Subcutaneous abdominal adipose tissue (tissue), 5 donors: ENCODE measurements at regions not wholly inside any gene's neighbourhood (a gene's known extent, or its start where the extent isn't known, plus 50 kb on each side); places are given as distances from the start of the nearest gene placed in this dataset.

Experiments
- H3K27ac ChIP-seq: one replicate; pipeline ENCODE4 v1.7.0; 2013; ENCODE audit warnings: low read depth, mild to moderate bottlenecking, inconsistent platforms, low read length, moderate library complexity
- H3K27me3 ChIP-seq, 5 donors: one replicate each; pipeline ENCODE4 v1.7.0; 2013; ENCODE audit warnings: low read length in 5 of 5, inconsistent platforms in 1 of 5; ENCODE audit not compliant: control insufficient read depth in 5 of 5, insufficient read depth in 4 of 5
- H3K36me3 ChIP-seq, 5 donors: one replicate each; pipeline ENCODE4 v1.7.0; 2013; ENCODE audit warnings: low read length in 5 of 5; ENCODE audit not compliant: control insufficient read depth in 5 of 5, insufficient read depth in 5 of 5
- H3K4me1 ChIP-seq, 5 donors: one replicate each; pipeline ENCODE4 v1.7.0; 2013; ENCODE audit warnings: low read length in 5 of 5, mild to moderate bottlenecking in 3 of 5, moderate library complexity in 1 of 5; ENCODE audit not compliant: control insufficient read depth in 5 of 5, insufficient read depth in 5 of 5
- H3K4me3 ChIP-seq, 5 donors: one replicate each; pipeline ENCODE4 v1.7.0; 2013; ENCODE audit warnings: low read length in 5 of 5, low read depth in 1 of 5
- H3K9ac ChIP-seq, 5 donors: one replicate each; pipeline ENCODE4 v1.7.0; 2013; ENCODE audit warnings: low read length in 5 of 5, mild to moderate bottlenecking in 4 of 5, moderate library complexity in 3 of 5
- H3K9me3 ChIP-seq, 5 donors: one replicate each; pipeline ENCODE4 v1.7.0; 2013; ENCODE audit warnings: low read length in 5 of 5; ENCODE audit not compliant: control insufficient read depth in 5 of 5
- donor health status: healthy.
- donor health status: healthy.
- donor health status: healthy.
- donor health status: healthy.
- donor health status: healthy.

DNA sequence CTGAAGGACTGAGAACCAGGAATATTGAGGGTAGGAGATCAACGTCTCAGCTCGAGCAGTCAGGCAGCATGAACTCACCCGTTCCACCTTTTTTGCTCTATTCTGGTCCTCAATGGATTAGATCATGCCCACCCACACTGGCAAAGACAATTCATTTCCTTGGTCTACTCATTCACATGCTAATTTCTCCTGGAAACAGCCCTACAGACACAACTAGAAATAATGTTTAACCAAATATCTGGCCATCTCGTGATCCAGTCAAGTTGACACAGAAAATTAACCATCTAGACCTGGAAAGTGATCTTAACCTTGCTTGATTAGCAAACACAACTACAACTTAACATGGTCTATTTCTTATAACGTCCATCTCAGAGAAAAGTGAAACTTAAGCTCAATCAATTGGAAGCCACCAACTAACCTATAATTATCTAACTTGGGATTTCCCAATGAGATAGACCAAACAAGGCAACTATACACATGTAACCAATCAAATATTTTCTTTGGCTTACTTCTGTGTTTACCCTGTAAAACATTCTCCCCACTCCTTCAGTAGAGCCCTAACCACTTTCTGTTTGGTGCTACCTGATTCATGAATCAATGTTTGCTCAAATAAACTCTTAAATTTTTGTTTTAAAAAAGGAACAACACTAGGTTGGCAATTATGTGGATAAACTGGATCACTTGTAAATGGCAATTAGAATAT, 69.7 kb upstream of the MAMLD1 start:
- no peak overlapping the region for H3K4me3 ChIP-seq
- no peak overlapping the region for H3K27ac ChIP-seq
- H3K9ac ChIP-seq, result no peak overlapping the region

DNA sequence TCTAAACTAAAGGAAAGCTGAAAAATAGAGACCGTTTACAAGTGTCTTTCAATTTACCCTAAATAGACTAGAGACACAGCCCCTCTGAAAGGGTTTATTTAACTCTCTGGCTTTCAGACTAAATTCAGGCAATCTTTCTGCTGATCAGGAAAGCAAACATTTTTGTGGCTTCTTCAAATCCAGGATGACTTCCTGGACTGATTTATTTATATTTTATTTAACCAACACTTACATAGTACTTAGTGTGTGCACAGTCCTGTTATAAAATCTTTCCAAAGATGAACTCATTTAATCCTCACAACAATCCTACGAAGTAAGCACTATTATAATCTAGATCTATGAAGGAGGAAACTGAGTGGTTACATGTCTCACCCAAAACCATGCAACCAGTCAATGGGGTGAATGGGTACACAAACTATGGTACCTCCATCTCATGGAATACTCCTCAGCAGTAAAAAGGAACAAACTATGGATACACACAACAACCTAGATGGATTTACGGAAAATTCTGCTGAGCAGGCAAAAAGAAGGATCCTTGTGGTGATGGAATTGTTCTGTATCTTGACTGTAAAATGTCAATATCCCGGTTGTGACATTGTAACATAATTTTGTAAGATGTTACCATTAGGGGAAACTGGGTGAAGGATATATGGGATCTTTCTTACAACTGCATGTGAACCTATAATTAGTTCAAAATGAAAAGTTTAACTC, 64.1 kb upstream of the MAMLD1 start:
- H3K36me3 ChIP-seq, result no peaks in the 10 kb centered on the region
- peaks cover 0 to 4% (median 2%) of the 10 kb centered on the region in 5 donors for H3K27me3 ChIP-seq
- no peak overlapping the region for H3K9ac ChIP-seq
- no peak overlapping the region for H3K27ac ChIP-seq
- H3K4me3 ChIP-seq, result no peak overlapping the region
- H3K9me3 ChIP-seq, result no peaks in the 10 kb centered on the region
- H3K4me1 ChIP-seq, result no peaks in the 10 kb centered on the region

More for the DNA sequence above, 69.7 kb upstream of the MAMLD1 start:
- Histone ChIP-seq H3K27me3 (peaks cover 0 to 4% (median 2%) of the 10 kb centered on the region in 5 donors), H3K36me3 (no peaks in the 10 kb centered on the region), H3K4me1 (no peaks in the 10 kb centered on the region), H3K9me3 (peaks cover 0 to 2% (median 0%) of the 10 kb centered on the region in 5 donors)

GRCh38 chrX:150299579-150299978, 63.5 kb upstream of the MAMLD1 start:
- Histone ChIP-seq H3K4me3 (no peak overlapping the region), H3K4me1 (no peaks in the 10 kb centered on the region), H3K9me3 (no peaks in the 10 kb centered on the region), H3K27me3 (peaks cover 0 to 4% (median 3%) of the 10 kb centered on the region in 5 donors), H3K9ac (no peak overlapping the region), H3K27ac (no peak overlapping the region), H3K36me3 (no peaks in the 10 kb centered on the region)

DNA sequence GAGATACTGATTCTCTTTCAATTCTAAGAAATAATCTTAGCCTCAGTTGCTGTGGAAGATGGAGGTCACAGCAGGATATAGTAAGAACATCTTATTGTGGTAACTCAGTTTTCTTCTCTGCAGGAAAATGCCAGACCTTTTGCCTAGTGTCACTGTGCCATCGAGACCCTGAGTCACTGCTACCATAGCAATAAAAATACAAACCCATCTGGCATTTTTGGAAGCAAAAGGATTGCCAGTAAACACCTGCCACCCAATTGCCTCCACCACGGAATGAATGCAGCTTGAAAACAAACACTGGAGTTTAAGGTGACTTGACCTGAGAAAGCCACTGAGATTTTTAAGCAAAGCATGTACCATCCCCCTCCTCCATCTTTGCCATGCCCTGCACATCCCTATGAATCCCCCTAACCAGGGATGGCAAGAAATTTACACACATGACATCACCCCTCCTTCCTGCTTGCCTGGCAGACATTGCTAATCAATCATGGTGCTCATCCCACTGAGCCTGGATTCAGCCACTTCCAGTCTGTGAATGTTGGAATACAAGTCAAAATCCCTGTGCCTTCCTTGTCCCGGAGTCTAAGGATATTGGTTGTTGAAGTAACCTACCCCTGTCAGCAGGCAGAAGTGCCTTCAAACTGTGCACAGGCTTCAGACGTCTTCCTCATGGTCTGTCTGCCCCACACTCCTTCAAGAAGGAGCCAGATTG, 59.6 kb upstream of the MAMLD1 start:
- H3K4me1 ChIP-seq, result no peaks in the 10 kb centered on the region
- H3K36me3 ChIP-seq, result no peaks in the 10 kb centered on the region
- H3K9me3 ChIP-seq, result no peaks in the 10 kb centered on the region
- no peak overlapping the region for H3K27ac ChIP-seq
- H3K9ac ChIP-seq, result no peak overlapping the region
- no peak overlapping the region for H3K4me3 ChIP-seq
- H3K27me3 ChIP-seq, result peaks cover 0 to 10% (median 4%) of the 10 kb centered on the region in 5 donors

DNA sequence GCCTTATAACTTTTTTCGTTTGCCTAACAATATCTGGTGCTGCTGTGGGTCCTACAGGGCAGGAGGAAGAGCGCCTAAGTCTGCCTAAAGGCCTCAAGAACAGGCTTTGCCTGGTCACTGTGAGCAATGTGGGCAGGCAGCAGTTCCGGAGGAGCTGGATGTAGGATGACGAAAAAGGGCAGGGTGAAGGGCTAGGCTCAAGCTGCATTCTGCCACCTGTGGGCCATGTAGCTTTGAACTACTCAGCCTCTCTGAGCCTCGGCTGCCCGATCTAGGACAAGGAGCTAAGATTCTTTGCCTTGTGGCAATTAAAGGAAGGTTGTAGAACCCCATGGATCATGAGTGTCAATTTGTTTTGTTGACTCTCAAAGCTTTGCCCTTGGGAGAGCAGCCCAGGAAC, 57.1 kb upstream of the MAMLD1 start:
- Histone ChIP-seq H3K36me3 (no peaks in the 10 kb centered on the region), H3K27ac (no peak overlapping the region), H3K9ac (no peak overlapping the region), H3K4me1 (no peaks in the 10 kb centered on the region), H3K27me3 (peaks cover 0 to 10% (median 4%) of the 10 kb centered on the region in 5 donors), H3K9me3 (peaks cover 0 to 4% (median 0%) of the 10 kb centered on the region in 5 donors), H3K4me3 (no peak overlapping the region)

DNA sequence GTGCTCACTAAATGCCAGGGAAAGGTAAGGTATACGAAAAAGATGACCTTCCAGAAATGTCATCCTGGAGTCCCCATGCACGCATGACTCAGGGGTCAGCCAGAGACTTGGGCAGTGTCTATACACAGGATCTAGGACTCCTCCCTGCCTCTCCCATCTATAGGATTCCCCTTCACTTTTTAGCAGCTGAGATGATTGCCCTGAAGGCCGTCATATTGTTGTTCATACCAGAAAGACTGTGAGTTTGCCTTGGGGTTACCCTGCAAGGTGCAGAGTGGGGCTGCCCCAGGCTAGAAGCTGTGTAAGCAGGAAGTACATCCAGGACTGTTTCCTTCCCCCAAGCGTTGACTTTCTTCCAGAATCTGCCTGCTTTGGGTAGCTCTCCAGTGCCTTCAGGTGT, 55.1 kb upstream of the MAMLD1 start:
- Histone ChIP-seq H3K9me3 (peaks cover 0 to 4% (median 0%) of the 10 kb centered on the region in 5 donors), H3K27ac (no peak overlapping the region), H3K36me3 (no peaks in the 10 kb centered on the region), H3K9ac (no peak overlapping the region), H3K4me1 (no peaks in the 10 kb centered on the region), H3K4me3 (no peak overlapping the region), H3K27me3 (peaks cover 0 to 10% (median 4%) of the 10 kb centered on the region in 5 donors)

DNA sequence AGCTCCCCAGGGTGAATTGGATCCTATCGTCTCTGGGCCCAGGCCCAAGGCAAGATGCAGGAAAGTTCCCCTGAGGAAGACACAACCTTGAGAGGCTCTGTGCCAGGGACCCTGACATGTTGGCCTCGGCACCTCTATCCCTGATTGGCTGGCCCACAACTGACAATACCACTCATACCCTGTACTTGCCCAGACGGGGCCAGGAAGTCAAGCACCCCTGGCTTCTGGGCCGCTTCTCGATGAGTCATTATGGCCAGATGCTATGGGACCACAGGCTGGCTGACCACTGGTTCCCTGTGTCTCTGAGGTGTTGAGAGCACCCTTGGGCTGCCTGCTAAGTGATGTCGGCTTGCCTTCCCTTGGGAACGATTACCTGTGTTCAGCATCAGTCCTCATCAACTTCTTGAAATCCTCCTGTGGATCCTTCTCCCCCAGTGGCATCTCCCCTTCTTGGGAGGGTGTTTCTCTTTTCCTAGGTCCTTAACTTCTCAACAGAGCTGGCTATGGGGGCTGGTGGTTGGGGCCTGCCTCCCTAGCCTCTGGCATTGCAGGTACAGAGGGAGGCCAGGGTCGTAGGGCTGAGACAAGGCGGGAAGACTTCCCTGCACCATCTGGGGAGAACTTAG, 54.5 kb upstream of the MAMLD1 start:
- Histone ChIP-seq H3K9me3 (peaks cover 0 to 4% (median 0%) of the 10 kb centered on the region in 5 donors), H3K27ac (no peak overlapping the region)

DNA sequence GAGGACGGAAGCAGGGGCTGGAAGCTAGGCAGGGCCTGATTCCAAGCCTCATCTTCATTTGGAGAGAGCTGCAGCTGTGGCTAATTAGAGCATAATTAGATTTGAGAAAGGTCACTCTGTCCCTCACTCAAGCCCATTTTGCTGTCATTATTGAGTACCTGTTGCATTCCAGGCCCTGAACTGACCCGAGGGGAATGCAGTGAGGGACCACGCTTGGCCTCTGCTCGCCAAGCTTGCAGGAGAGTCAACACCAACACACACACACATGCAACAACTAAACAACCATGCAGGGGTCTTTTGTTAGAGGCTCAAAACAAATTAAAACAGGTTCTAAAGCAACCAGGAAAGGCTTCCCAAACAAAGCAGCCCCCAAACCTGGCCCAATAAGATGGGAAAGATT, 52.7 kb upstream of the MAMLD1 start:
- Histone ChIP-seq H3K9ac (no peak overlapping the region), H3K27me3 (peaks cover 0 to 6% (median 4%) of the 10 kb centered on the region in 5 donors), H3K4me3 (no peak overlapping the region), H3K27ac (no peak overlapping the region), H3K36me3 (no peaks in the 10 kb centered on the region), H3K9me3 (peaks cover 0 to 4% (median 0%) of the 10 kb centered on the region in 5 donors), H3K4me1 (no peaks in the 10 kb centered on the region)

More for the DNA sequence above, 54.5 kb upstream of the MAMLD1 start:
- Histone ChIP-seq H3K4me1 (no peaks in the 10 kb centered on the region), H3K36me3 (no peaks in the 10 kb centered on the region), H3K27me3 (peaks cover 0 to 10% (median 6%) of the 10 kb centered on the region in 5 donors), H3K4me3 (no peak overlapping the region), H3K9ac (no peak overlapping the region)

DNA sequence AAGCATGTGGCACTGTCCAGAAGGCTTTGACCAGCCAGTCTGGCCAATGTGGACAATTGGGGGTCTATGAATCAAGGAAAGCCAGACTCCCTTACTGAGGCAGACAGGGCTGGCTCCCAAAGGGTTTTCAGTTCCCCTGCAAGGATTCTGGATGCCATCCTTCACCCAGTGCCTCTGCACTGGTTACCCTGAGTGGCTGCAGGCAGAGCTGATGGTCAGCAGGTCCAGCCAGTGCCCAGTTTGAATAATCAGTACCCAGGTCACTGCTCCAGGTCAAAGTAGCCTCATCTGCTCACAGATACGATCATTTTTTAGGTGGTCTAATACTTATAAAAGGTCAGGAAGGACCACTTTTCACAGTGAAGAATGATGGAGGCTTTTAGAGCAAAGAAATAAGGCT, 52.2 kb upstream of the MAMLD1 start:
- H3K4me3 ChIP-seq, result no peak overlapping the region
- H3K9ac ChIP-seq, result no peak overlapping the region
- H3K27ac ChIP-seq, result no peak overlapping the region
- peaks cover 0 to 4% (median 0%) of the 10 kb centered on the region in 5 donors for H3K9me3 ChIP-seq
- peaks cover 0 to 6% (median 4%) of the 10 kb centered on the region in 5 donors for H3K27me3 ChIP-seq
- H3K4me1 ChIP-seq, result no peaks in the 10 kb centered on the region
- no peaks in the 10 kb centered on the region for H3K36me3 ChIP-seq
